ENCODE measurements at regions not wholly inside any gene's neighbourhood (a gene's known extent, or its start where the extent isn't known, plus 50 kb on each side); places are given as distances from the start of the nearest gene placed in this dataset.
A peak's percentile ranks its signal among the peaks of the same experiment; 100 is the strongest.
"Not testable (repeated sequence)": the region's sequence is repeated elsewhere in the genome, so short reads cannot be mapped to it uniquely, and the experiment has no call there.

DNA sequence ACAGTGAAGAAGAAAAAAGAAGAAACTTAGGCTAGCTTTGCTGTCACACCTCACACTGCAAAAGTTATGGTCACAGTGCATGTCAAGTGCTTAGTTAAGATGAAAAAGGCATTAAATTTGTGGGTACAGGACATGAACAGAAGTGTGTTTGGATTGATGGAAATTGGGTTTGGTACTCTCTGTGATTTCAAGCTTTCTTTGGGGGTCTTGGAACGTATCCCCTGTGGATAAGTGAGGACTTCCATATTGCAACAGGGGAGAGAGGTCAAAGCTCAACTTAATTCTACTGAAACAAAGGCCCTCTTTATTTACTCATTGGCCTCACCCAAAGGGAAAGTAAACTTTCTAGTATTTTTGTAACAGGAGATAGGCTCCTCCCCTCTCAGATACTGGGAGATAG, 138.3 kb upstream of the FUT9 start:
- H3K4me3 ChIP-seq (ENCODE audit: low read length), result no peak overlapping the region
- TF ChIP-seq, protein P1, sequence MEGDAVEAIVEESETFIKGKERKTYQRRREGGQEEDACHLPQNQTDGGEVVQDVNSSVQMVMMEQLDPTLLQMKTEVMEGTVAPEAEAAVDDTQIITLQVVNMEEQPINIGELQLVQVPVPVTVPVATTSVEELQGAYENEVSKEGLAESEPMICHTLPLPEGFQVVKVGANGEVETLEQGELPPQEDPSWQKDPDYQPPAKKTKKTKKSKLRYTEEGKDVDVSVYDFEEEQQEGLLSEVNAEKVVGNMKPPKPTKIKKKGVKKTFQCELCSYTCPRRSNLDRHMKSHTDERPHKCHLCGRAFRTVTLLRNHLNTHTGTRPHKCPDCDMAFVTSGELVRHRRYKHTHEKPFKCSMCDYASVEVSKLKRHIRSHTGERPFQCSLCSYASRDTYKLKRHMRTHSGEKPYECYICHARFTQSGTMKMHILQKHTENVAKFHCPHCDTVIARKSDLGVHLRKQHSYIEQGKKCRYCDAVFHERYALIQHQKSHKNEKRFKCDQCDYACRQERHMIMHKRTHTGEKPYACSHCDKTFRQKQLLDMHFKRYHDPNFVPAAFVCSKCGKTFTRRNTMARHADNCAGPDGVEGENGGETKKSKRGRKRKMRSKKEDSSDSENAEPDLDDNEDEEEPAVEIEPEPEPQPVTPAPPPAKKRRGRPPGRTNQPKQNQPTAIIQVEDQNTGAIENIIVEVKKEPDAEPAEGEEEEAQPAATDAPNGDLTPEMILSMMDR (conservative IDR thresholded peaks at IDR 0.05; ENCODE audit: low read depth, low read length), result no peak
- no peak for DNase-seq (ENCODE audit: low read depth)

DNA sequence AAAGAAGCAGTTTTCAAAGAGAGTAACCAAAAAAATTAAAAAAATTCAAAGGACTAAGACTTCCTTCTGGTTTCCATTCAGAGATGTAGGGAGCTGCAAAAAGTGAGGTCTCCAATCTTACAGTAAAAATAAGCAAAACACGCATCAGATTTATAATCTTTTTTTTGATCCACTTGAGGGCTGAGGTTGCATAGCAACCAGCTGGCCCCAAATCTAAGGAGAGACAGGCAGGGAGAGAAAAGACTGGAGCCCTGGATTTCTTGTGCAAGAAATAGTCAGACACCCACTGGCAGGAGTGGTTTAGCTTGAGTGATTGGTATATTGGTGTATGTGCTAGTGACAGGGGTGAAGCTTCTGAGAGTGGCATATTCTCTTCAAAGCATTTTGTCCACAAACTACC, 135.9 kb upstream of the FUT9 start:
- no peak for DNase-seq (ENCODE audit: low read depth)
- TF ChIP-seq, protein P1 (conservative IDR thresholded peaks at IDR 0.05; ENCODE audit: low read depth, low read length), result no peak
- H3K4me3 ChIP-seq (ENCODE audit: low read length), result no peak overlapping the region

DNA sequence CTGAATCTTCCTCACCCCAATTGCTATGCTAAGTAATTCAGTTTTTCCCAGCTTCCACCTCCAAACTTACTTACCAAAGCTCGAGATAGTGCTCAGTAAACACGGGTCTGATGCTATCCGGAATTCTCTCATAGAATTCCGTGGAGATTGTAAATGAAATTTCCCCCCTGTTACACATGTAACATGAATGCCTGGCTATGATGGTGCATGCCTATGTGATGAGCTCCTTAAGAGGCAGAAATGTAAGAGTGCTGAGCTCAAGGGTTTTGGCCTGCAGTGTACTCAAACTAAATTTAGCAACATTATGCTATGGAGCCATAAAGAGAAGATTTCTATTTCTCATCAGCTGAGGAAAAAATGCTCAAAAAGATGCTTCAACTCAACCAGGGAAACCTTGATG, 133.4 kb upstream of the FUT9 start:
- DNase-seq (ENCODE audit: low read depth), result no peak
- H3K4me3 ChIP-seq (ENCODE audit: low read length), result no peak overlapping the region
- TF ChIP-seq, protein P1 (conservative IDR thresholded peaks at IDR 0.05; ENCODE audit: low read depth, low read length), result no peak

DNA sequence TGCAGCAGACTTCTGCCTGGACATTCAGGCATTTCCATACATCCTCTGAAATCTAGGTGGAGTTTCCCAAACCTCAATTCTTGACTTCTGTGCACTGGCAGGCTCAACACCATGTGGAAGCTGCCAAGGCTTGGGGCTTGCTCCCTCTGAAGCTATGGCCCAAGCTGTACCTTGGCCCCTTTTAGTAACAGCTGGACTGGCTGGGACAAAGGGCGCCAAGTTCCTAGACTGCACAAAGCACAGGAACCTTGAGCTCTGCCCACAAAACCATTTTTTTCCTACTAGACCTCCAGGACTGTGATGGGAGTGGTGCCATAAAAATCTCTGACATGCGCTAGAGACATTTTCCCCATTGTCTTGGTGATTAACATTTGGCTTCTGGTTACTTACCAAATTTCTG, 127.1 kb upstream of the FUT9 start:
- DNase-seq (ENCODE audit: low read depth); H3K4me3 ChIP-seq (ENCODE audit: low read length): not testable (repeated sequence)

DNA sequence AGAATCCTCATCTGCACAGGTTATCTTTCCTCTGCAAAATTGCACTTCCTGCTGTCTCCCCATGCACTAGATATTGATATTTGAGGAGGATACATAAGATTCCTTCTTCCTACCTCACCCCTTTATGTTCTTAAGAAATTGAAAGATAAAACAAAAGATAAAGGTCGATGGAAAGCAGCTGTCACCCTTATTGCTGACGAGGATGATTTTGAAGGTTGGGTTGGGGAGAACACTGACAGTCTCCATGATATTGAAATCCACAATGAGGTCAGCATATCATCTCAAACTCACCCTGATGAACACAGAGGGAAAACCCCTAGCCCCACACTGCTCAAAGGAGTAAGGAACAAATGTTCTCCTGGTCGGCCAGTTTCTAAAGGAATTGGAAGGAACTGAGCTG, 110.6 kb upstream of the FUT9 start:
- no peak overlapping the region for H3K4me3 ChIP-seq (ENCODE audit: low read length)
- no peak for DNase-seq (ENCODE audit: low read depth)
- TF ChIP-seq, protein P1 (conservative IDR thresholded peaks at IDR 0.05; ENCODE audit: low read depth, low read length), result no peak

DNA sequence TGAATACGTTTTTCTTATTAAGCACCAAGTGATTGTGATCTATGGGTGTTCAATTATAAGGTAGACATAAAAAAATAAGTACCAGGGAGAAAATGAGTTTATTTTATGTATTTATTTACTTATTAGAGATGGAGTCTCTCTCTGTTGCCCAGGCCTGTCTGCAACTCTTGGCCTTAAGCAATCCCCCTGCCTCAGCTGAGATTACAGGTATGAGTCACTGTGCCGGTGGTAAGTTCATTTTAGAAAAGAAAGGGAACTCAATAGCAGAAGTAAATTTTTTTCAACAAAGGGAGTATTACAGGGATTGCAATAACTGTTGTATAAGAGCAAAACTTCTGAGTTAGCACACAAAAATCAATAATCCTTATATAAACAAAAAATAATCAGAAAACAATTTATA, 98.7 kb upstream of the FUT9 start:
- DNase-seq (ENCODE audit: low read depth), result peak; percentile 13
- no peak overlapping the region for H3K4me3 ChIP-seq (ENCODE audit: low read length)
- TF ChIP-seq, protein P1 (conservative IDR thresholded peaks at IDR 0.05; ENCODE audit: low read depth, low read length), result no peak

DNA sequence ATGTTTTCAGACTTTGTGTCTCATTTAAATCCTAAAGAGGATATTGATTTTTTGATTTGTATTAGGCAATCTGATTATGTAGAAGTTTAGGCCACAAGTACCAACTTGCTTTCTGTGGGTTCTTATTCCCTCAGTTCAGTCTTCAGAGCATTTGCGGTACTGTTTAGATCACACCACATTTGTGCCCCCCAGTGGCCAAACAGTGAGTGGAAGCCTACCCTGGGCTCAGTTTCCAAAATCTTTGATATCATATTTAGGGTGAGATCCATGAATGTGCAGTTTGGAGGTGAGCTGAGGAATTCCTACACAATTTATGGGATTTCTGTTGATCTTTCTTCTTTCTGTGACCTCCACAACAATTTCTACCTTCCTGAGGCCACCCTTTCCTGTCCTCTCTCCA, 92.3 kb upstream of the FUT9 start:
- no peak overlapping the region for H3K4me3 ChIP-seq (ENCODE audit: low read length)
- TF ChIP-seq, protein P1 (conservative IDR thresholded peaks at IDR 0.05; ENCODE audit: low read depth, low read length), result peak; percentile 31
- DNase-seq (ENCODE audit: low read depth), result no peak

DNA sequence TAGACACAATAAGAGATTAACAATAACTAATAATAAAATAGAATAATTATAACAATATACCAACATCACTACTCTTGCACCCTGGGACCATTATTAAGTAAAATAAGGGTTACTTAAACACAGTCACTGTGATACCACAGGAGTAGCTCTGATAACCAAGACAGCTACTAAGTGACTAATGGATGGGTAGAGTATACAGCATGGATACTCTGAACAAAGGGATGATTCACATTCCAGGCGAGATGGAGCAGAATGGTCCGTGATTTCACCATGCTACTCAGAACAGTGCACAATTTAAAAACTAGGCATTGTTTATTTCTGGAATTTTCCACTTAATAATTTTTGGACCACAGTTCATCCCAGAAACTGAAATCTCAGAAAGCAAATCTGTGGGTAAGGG, 80.0 kb upstream of the FUT9 start:
- H3K4me3 ChIP-seq (ENCODE audit: low read length), result no peak overlapping the region
- TF ChIP-seq, protein P1 (conservative IDR thresholded peaks at IDR 0.05; ENCODE audit: low read depth, low read length), result no peak

More for the DNA sequence above, 80.0 kb upstream of the FUT9 start:
- no peak for DNase-seq (ENCODE audit: low read depth)
